Left ventricle myocardium superior (tissue), 1 donor: ENCODE measurements at regions not wholly inside any gene's neighbourhood (a gene's known extent, or its start where the extent isn't known, plus 50 kb on each side); places are given as distances from the start of the nearest gene placed in this dataset.

Source experiments
- ATAC-seq: fragments of 200-7000 bp; cut with Tn5 transposase; one replicate; pipeline ENCODE4 v1.9.1; 2020; ENCODE audit warnings: mild to moderate bottlenecking, moderate library complexity
- DNase-seq: peaks from one replicate; pipeline ENCODE4 v3.0.0-alpha.2; 2020
- intact Hi-C: fragments of 100-400 bp; cut with micrococcal nuclease; formaldehyde crosslinking; loops from one replicate; pipeline ENCODE4 v1.11.0; 2022
- donor health status: DM: no; HTN: yes; CAD: no; lungs with severe emphysema.

DNA sequence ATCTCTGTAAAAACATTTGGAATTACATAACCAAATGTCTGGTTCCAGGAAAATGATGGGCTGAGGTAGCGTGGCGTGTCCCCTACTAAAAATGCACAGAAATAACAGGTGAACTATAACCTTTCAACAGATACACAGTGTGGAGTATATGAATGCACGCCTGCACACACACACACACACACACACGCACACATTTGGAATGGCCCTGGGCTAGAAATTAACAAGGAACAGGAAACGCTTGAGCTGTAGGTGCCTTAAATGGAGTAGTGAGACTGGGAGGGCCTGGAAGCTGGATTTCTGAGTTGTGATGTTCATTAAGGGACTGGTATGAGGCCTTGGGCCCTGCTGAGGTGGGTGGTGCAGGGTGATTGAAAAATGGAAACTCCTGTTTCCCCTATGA is 246.5 kb upstream of the C1orf174 start:
- no peak for DNase-seq
- ATAC-seq, result no peak
- intact Hi-C loops, result no loop called here

DNA sequence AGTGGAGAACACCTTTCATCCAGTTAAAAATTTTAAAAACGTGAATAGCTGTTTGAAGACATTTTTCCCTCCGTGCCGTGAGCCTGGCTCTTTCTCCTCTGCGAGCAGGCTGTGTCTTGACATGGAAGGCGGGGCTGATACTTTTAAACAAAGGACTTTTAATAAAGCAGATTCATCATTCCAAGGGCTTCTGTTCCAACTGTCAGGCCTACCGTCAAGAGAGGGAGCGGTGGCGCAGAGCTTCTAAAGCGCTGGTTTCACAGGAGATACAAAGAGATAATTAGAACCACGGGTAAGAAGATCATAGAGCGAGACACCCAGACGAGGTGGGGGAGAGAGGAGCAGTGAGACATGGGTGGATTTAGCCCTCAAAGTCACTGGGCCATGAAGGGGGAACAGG is 247.4 kb upstream of the C1orf174 start:
- intact Hi-C loops, result no loop called here
- ATAC-seq, result no peak
- DNase-seq, result no peak

DNA sequence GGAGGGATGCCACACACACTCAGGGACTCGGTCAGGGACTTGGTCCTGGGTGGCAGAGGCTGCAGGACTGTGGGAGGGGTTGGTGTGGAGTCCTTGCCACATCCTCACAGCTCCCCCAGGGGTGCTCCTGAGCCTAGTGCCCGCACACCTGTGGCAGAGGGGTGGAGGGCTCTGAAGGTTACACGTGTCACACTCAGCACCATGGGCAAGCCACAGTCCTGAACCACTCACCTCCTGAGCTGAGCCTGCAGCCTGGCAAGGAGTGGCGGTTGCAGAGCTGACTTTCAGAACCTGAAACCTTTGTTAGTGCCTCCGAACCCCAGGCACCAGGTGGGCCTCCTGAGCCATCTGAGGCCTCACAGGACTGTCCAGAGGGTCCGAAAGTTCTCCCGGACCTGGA is 249.2 kb upstream of the C1orf174 start:
- DNase-seq (no peak), ATAC-seq (no peak)
- intact Hi-C loops, result no loop called here

- intact Hi-C loops, result no loop called here
- no peak for ATAC-seq
- DNase-seq, result no peak
These were observed 249.8 kb upstream of the C1orf174 start for GRCh38 chr1:4149831-4150230.

DNA sequence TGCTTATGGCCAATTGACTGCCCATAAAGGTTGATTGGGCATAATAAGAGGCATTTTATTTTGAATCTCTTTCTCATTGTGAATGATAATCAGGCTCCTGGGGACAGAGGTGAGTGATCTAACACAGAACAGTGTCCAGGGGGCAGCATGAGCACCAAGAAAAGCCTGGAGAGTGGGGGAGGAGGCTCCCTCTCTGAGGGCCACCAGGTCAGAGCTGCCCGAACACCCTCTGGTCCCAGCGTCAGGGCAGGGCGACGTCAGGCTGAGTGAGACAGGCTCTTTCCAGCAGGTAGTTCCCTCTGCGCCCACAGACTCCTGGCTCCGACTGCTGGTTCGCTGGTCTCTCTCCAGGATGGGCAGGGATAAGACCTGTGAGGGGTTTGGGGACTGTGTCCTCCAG is 250.2 kb upstream of the C1orf174 start:
- ATAC-seq (no peak), DNase-seq (no peak)
- intact Hi-C loops, result no loop called here

GRCh38 chr1:4152266-4152665 is 252.2 kb upstream of the C1orf174 start:
- no peak for DNase-seq
- no peak for ATAC-seq
- intact Hi-C loops, result no loop called here

DNA sequence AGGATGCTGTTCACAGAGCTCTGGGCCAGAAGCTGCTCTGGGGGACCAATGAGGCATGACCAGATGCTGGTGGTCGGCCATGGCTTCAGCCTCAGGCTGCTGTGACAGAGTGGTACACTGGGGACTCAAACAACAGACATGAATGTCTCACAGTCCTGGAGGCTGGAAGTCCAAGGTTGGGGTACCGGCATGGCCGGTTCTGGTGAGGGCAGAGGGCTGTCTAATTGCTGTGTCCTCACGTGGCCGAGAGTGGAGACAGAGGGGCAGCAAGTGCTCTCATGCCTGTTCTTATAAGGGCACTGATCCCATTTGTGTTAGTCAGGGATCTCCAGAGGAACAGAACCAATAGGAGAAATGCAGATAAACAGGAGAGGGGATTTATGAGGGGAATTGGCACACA is 253.5 kb upstream of the C1orf174 start:
- ATAC-seq (no peak), DNase-seq (no peak)
- intact Hi-C loops, result no loop called here

- DNase-seq (no peak), ATAC-seq (no peak)
- intact Hi-C loops, result no loop called here
These were observed 256.3 kb upstream of the C1orf174 start for GRCh38 chr1:4156241-4156973.

DNA sequence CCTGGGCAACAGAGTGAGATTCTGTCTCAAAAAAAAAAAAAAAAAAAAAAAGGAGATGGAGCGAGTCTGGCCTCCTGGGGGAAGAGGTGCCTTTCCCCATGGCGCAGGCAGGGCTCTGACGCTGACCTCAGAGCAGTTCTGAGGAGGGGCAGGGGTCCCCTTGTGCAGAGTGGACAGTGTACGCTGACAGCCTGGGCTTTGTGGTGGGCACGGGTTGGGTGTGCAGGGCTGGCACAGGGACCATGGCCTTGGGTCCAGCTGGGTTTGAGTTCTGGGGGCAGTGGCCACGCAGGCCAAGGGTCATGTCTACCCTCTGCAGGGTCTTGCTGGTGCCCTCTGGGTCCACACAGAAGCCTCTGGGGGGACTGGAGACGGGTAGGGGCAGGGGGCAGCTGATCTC is 260.1 kb upstream of the C1orf174 start:
- DNase-seq, result no peak
- intact Hi-C loops, result no loop called here
- ATAC-seq, result no peak

GRCh38 chr1:4161366-4162006 is 261.4 kb upstream of the C1orf174 start:
- no peak for DNase-seq
- intact Hi-C loops, result no loop called here
- no peak for ATAC-seq

DNA sequence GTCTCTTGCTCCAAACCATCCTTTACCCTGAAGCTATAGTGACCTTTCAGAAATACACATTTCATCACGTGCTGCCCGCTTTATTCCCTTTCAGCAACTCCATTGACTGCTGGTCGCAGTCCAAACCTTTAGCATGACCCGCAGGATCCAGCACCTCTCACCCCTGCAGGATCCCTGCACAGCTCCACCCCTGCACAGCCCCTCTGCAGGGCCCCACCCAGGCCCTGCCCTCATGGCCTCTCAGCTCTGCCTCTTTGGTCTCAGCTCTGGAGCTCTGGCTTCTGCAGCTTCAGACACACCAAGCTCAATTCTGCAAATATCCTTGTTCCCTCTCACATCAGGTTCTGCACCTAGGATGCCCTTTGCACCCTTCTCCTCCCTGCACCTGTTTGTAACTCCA is 264.9 kb upstream of the C1orf174 start:
- ATAC-seq, result no peak
- intact Hi-C loops, result no loop called here
- no peak for DNase-seq

GRCh38 chr1:4165686-4166300 is 265.7 kb upstream of the C1orf174 start:
- DNase-seq (no peak), ATAC-seq (no peak)
- intact Hi-C loops, result no loop called here

DNA sequence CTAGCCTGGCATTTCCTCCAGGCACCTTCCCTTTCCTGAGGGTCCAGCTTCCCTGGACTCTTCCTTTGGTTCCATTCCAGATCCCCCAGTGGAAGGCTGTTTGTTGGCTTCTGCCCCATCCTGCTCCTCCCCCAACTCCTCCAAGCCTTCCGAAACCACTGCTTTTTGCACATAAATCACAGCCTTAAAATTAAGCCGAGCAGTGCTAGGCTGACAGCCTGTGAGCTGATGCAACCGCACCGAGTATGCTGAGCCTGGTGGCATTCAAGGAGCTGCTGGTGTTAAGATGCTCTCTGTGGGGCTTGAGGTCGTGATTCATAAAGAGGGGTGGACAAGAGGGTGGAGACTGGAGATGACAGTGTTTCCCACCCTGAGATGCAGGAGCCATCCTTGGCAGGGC is 266.6 kb upstream of the C1orf174 start:
- intact Hi-C loops, result no loop called here
- ATAC-seq (no peak), DNase-seq (no peak)

DNA sequence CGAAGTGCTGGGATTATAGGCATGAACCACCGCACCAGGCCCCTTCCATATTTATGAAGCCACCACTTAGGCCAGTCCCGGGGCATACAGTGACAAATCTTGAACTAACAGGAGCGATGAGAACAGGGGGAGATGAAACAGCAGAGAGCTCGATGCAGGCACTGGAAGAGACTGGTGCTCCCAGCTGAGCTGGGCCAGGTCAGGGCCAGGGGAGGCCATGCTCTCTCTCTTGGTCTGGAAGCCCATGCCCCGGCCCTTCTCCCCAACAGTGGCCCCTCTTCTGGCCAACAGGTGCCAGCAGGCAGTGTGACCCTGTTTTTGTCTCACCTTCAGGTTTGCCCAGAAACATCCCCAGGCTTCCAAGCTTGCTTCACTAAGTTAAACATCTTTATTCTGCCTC is 269.9 kb upstream of the C1orf174 start:
- intact Hi-C loops, result no loop called here
- ATAC-seq, result no peak
- no peak for DNase-seq

GRCh38 chr1:4170548-4171340 is 270.7 kb upstream of the C1orf174 start:
- no peak for DNase-seq
- intact Hi-C loops, result no loop called here
- ATAC-seq, result no peak

GRCh38 chr1:4171480-4172450 is 271.7 kb upstream of the C1orf174 start:
- peak; percentile 11 for ATAC-seq
- intact Hi-C loops, result no loop called here

DNA sequence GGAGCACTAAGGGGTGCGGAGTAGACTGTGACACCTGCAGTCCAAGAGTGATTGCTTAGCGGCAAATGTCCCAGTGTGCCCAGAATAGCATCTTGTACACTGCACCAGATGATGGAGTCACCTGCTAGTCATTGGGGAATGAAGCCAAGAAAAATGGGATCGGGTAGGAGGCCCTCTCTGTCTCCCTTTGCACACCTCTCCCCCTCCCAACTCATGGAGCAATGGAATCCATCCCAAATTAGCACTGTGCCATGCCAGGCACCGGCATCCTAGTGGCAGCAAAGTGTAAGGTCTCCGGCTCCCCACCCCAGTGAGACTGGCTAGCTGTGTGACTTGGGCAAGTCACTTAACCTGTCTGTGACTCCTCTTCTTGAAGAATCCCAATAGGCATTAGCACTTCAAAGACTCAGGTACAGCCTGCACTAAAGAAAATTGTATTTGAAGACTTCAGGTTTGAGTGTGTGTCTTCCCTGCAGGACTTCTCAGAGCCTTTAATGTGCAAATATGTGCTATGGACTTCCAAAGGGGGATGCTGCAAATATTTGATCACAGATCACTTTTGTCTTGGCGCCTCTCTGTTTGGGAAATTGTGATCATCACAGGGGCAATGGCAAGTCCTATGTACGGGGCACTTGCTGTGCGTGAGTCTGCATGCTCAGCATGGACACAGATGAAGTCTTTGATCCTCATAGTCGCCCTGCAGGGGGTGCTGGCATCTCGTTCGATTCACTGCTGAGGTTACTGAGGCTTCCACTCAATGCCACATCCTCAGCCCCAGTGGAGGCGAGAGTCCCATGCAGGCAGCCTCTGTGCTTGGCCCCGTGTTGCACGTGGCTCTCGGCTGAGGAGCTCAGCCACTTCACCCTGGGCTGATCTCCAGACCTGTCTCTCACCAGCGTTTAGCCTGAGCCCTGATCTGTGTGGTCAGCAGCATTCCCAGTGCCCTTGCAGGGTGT is 272.9 kb upstream of the C1orf174 start:
- intact Hi-C loops, result no loop called here
- DNase-seq (no peak), ATAC-seq (peak; percentile 30)

More at GRCh38 chr1:4171480-4172450, 271.7 kb upstream of the C1orf174 start:
- no peak for DNase-seq

GRCh38 chr1:4173731-4174130 is 273.7 kb upstream of the C1orf174 start:
- ATAC-seq, result no peak
- no peak for DNase-seq
- intact Hi-C loops, result no loop called here
